ENCODE measurements at regions not wholly inside any gene's neighbourhood (a gene's known extent, or its start where the extent isn't known, plus 50 kb on each side); places are given as distances from the start of the nearest gene placed in this dataset.
"Not testable (repeated sequence)": the region's sequence is repeated elsewhere in the genome, so short reads cannot be mapped to it uniquely, and the experiment has no call there.

DNA sequence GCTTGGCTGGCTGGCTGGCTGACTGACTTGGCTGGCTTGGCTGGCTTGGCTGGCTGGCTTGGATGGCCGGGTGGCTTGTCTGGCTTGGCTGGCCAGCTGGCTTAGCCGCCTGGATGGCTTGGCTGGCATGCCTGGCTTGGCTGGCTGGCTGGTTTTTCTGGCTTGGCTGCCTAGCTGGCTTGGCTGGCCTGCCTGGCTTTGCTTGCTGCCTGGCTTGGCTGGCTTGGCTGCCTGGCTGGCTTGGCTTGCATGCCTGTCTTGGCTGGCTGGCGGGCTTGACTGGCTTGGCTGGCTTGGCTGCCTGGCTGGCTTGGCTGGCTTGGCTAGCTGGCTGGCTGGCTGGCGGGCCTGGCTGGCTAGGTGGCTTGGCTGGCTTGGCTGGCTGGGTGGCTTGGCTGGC lies 2830.5 kb downstream of the RPIA start:
- CTCF ChIA-PET; POLR2A ChIA-PET (ENCODE audit: unreplicated experiment): not testable (repeated sequence)

DNA sequence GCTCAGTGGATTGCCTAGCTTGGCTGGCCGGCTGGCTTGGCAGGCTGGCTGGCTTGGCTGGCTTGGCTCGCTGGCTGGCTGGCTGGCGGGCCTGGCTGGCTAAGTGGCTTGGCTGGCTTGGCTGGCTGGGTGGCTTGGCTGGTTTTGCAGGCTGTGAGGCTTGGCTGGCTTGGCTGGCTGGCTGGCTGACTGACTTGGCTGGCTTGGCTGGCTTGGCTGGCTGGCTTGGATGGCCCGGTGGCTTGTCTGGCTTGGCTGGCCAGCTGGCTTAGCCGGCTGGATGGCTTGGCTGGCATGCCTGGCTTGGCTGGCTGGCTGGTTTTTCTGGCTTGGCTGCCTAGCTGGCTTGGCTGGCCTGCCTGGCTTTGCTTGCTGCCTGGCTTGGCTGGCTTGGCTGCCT lies 2831.4 kb downstream of the RPIA start:
- 50% methylated on average over 2 of the region's 5 CpGs; no CpG with 5 or more reads in 1 of the 2 experiments for WGBS, 2 experiments (ENCODE audit: extremely low coverage in 2 of 2, insufficient read length in 1 of 2)
- H3K4me2 ChIP-seq (ENCODE audit: low read depth, low read length); in situ Hi-C loops (cut with MboI; ENCODE audit: low sequenced_read_pairs): not testable (repeated sequence)

More for the DNA sequence above, 2830.5 kb downstream of the RPIA start:
- H3K79me1 ChIP-seq (ENCODE audit: low read depth in 1 of 2, low read length in 2 of 2); H2AK9ac ChIP-seq (replicated peaks; ENCODE audit: low read depth, low read length, poor library complexity); H3K4me1 ChIP-seq (ENCODE audit: control insufficient read depth, insufficient read depth, low read length); H2BK20ac ChIP-seq (ENCODE audit: low read depth, low read length); H4K91ac ChIP-seq (ENCODE audit: insufficient read depth, low read depth, low read length); H3K27me3 ChIP-seq (ENCODE audit: control insufficient read depth, insufficient read depth, low read length); H2AFZ ChIP-seq (replicated peaks; ENCODE audit: low read length, poor library complexity); H3K27ac ChIP-seq (ENCODE audit: insufficient read depth, low read length); H4K20me1 ChIP-seq (ENCODE audit: insufficient read depth, low read length); H2BK15ac ChIP-seq (ENCODE audit: low read depth, low read length); DNase-seq; H3K56ac ChIP-seq (ENCODE audit: extremely low read depth, insufficient read depth, low read length); H3K36me3 ChIP-seq (ENCODE audit: control insufficient read depth, insufficient read depth, low read length); H3K18ac ChIP-seq (ENCODE audit: low read depth, low read length); H2BK5ac ChIP-seq (ENCODE audit: low read depth, low read length, poor library complexity, severe bottlenecking); H3K9me1 ChIP-seq (ENCODE audit: insufficient read depth, low read length); H4K5ac ChIP-seq (ENCODE audit: low read depth, low read length); ATAC-seq (ENCODE audit: low read depth); H2BK120ac ChIP-seq (ENCODE audit: low read depth, low read length); H3K23ac ChIP-seq (ENCODE audit: low read depth, low read length); dilution Hi-C loops (cut with HindIII; ENCODE audit: low sequenced_read_pairs, unreplicated experiment); intact Hi-C loops (cut with micrococcal nuclease); in situ Hi-C loops (cut with MboI; ENCODE audit: low sequenced_read_pairs); H2AK5ac ChIP-seq (ENCODE audit: low read depth, low read length); BruUV-seq (replicated peaks); H3K4me3 ChIP-seq (ENCODE audit: insufficient read depth, low read depth, low read length); H4K8ac ChIP-seq (ENCODE audit: low read depth in 2 of 2, low read length in 2 of 2); H3K9me3 ChIP-seq (ENCODE audit: control insufficient read depth, insufficient read depth, low read length); H3K4ac ChIP-seq (ENCODE audit: low read depth, low read length); H3K9ac ChIP-seq (ENCODE audit: low read depth, low read length); H3K4me2 ChIP-seq (ENCODE audit: low read depth, low read length); H3K14ac ChIP-seq (replicated peaks; ENCODE audit: low read depth, low read length): not testable (repeated sequence)
- no CpG with 5 or more reads among the region's 4 CpGs for WGBS, 2 experiments (ENCODE audit: extremely low coverage in 2 of 2, insufficient read length in 1 of 2)

More for the DNA sequence above, 2831.4 kb downstream of the RPIA start:
- H4K5ac ChIP-seq (ENCODE audit: low read depth, low read length); H3K79me1 ChIP-seq (ENCODE audit: low read depth in 1 of 2, low read length in 2 of 2); H3K27ac ChIP-seq (ENCODE audit: insufficient read depth, low read length); H2AFZ ChIP-seq (replicated peaks; ENCODE audit: low read length, poor library complexity); H3K9ac ChIP-seq (ENCODE audit: low read depth, low read length); H3K27me3 ChIP-seq (ENCODE audit: control insufficient read depth, insufficient read depth, low read length); POLR2A ChIA-PET (ENCODE audit: unreplicated experiment); H2BK120ac ChIP-seq (ENCODE audit: low read depth, low read length); H3K4ac ChIP-seq (ENCODE audit: low read depth, low read length); CTCF ChIA-PET; H3K18ac ChIP-seq (ENCODE audit: low read depth, low read length); dilution Hi-C loops (cut with HindIII; ENCODE audit: low sequenced_read_pairs, unreplicated experiment); H3K9me1 ChIP-seq (ENCODE audit: insufficient read depth, low read length); intact Hi-C loops (cut with micrococcal nuclease); H4K91ac ChIP-seq (ENCODE audit: insufficient read depth, low read depth, low read length); H2AK5ac ChIP-seq (ENCODE audit: low read depth, low read length); BruUV-seq (replicated peaks); H3K9me3 ChIP-seq (ENCODE audit: control insufficient read depth, insufficient read depth, low read length); H2BK20ac ChIP-seq (ENCODE audit: low read depth, low read length); ATAC-seq (ENCODE audit: low read depth); H3K14ac ChIP-seq (replicated peaks; ENCODE audit: low read depth, low read length); H4K20me1 ChIP-seq (ENCODE audit: insufficient read depth, low read length); H4K8ac ChIP-seq (ENCODE audit: low read depth in 2 of 2, low read length in 2 of 2); H3K4me1 ChIP-seq (ENCODE audit: control insufficient read depth, insufficient read depth, low read length); H2BK15ac ChIP-seq (ENCODE audit: low read depth, low read length); H3K36me3 ChIP-seq (ENCODE audit: control insufficient read depth, insufficient read depth, low read length); H3K23ac ChIP-seq (ENCODE audit: low read depth, low read length); H2AK9ac ChIP-seq (replicated peaks; ENCODE audit: low read depth, low read length, poor library complexity); H2BK5ac ChIP-seq (ENCODE audit: low read depth, low read length, poor library complexity, severe bottlenecking); H3K56ac ChIP-seq (ENCODE audit: extremely low read depth, insufficient read depth, low read length); DNase-seq; H3K4me3 ChIP-seq (ENCODE audit: insufficient read depth, low read depth, low read length): not testable (repeated sequence)

All from IMR-90 (cell line).